Large intestine (tissue), 3 donors: ENCODE measurements at regions not wholly inside any gene's neighbourhood (a gene's known extent, or its start where the extent isn't known, plus 50 kb on each side); places are given as distances from the start of the nearest gene placed in this dataset.
"Not testable (repeated sequence)": the region's sequence is repeated elsewhere in the genome, so short reads cannot be mapped to it uniquely, and the experiment has no call there.

Experiments
- DNase-seq, 2 donors: peaks; one replicate each; pipeline versions ENCODE4 v3.0.0 to v3.0.0-alpha.2; 2013
- H3K27ac ChIP-seq: one replicate; pipeline ENCODE4 v1.5.1; 2013; ENCODE audit warnings: low read length
- H3K27me3 ChIP-seq: 2 replicates; pipeline ENCODE4 v1.6.1; 2013; ENCODE audit warnings: low read length; ENCODE audit not compliant: control insufficient read depth, insufficient read depth
- H3K36me3 ChIP-seq: 2 replicates; pipeline ENCODE4 v1.6.1; 2013; ENCODE audit warnings: low read length; ENCODE audit not compliant: control insufficient read depth, insufficient read depth
- H3K4me1 ChIP-seq: one replicate; pipeline ENCODE4 v1.6.1; 2013; ENCODE audit warnings: low read length; ENCODE audit not compliant: control insufficient read depth, insufficient read depth
- H3K4me3 ChIP-seq: one replicate; pipeline ENCODE4 v1.5.1; 2013; ENCODE audit warnings: low read length
- H3K9me3 ChIP-seq: one replicate; pipeline ENCODE4 v1.6.1; 2013; ENCODE audit warnings: mild to moderate bottlenecking, low read depth, low read length, moderate library complexity; ENCODE audit not compliant: control insufficient read depth
- WGBS: methylation state at CpG from one replicate; pipeline ENCODE4 v1.1.5; 2013; ENCODE audit warnings: low lambda C conversion rate; ENCODE audit not compliant: insufficient coverage; 5-methylcytosine and 5-hydroxymethylcytosine counted together

DNA sequence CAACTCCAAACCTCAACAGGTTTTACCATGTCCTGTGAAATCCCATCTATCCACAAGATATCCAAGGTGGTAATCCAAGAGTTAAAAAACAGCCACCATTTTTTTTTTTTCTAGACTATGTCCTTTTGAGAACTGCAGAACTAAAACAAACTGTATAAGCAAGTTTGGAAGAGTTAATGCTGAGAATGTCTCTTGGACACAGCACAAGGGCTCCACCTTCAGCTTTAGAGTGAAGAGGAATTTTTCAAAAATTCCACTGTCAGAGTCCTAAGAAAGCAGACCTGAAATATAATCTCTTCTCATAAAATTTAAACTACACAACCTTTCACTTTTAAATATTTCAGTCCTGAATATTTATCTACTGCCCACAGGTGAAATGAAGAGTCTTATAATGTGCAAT lies 167.8 kb upstream of the CCNG1 start:
- H3K9me3 ChIP-seq: no peaks in the 10 kb centered on the region
- no peaks in the 10 kb centered on the region for H3K27me3 ChIP-seq
- DNase-seq: no peak
- H3K27ac ChIP-seq: no peak overlapping the region
- no peaks in the 10 kb centered on the region for H3K36me3 ChIP-seq
- H3K4me3 ChIP-seq: no peak overlapping the region
- H3K4me1 ChIP-seq: no peaks in the 10 kb centered on the region

DNA sequence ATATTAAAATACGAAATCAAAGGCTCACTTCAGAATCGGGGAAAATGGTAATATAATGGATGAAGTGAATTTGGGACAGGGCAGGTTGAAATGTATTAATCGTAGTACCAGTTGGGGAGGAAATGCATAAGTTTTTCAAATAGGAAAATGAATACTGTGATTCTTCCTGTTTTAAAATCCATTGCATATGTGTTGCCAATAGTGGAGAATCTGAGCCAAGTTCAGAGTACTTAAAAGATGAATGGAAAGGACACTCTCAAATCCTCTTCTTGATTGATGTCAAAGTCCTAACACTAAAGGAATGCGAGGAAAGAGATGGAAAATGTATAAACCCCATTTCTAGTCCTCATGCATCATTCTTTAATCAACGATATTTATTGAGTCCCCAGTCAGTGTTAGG lies 160.9 kb upstream of the CCNG1 start:
- H3K27ac ChIP-seq: no peak overlapping the region
- no peak overlapping the region for H3K4me3 ChIP-seq
- no peak for DNase-seq
- no peaks in the 10 kb centered on the region for H3K36me3 ChIP-seq
- H3K4me1 ChIP-seq: no peaks in the 10 kb centered on the region
- 80% methylated on average over 1 of the region's 5 CpGs for WGBS
- no peaks in the 10 kb centered on the region for H3K9me3 ChIP-seq
- H3K27me3 ChIP-seq: no peaks in the 10 kb centered on the region

DNA sequence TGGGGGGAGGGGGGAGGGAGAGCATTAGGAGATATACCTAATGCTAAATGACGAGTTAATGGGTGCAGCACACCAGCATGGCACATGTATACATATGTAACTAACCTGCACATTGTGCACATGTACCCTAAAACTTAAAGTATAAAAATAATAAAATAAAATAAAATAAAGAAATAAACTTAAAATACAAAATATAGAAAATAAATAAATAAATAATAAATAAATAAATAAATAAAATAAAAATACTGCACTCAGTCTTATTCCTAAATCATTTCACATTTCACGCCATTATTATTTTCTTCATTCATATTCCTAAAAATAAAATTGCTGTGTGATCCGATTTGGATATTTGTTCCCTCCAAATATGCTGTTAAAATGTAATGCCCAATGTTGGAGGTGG lies 156.5 kb upstream of the CCNG1 start:
- H3K4me3 ChIP-seq, H3K4me1 ChIP-seq, H3K36me3 ChIP-seq, H3K27ac ChIP-seq, H3K27me3 ChIP-seq, H3K9me3 ChIP-seq, DNase-seq: not testable (repeated sequence)
- WGBS: 100% methylated on average over 1 of the region's 3 CpGs

GRCh38 chr5:163281512-163281911 lies 155.9 kb upstream of the CCNG1 start:
- WGBS: no CpG with 5 or more reads among the region's 1 CpG
- H3K4me3 ChIP-seq: no peak overlapping the region

DNA sequence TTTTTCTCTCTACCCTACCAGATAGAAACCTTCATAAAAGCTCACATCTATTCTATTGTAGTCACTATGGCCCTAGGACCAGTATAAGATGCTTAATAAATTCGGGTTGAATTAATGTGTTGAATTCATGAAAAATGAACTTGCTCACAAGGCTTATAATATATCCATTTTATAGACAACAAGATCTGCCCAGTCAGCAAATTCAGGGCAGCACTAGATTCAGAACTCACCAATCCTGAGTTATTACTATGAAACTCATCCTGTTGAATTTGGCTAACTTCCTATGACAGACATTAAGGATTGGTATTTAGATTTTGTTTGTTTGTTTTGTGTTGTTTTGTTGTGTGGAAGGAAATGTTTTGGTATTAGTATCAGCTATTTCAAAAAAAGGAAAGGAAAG lies 143.6 kb upstream of the CCNG1 start:
- Histone ChIP-seq H3K36me3 (no peaks in the 10 kb centered on the region), H3K4me1 (no peaks in the 10 kb centered on the region), H3K9me3 (no peaks in the 10 kb centered on the region), H3K27me3 (no peaks in the 10 kb centered on the region), H3K4me3 (no peak overlapping the region), H3K27ac (no peak overlapping the region)
- no peak for DNase-seq
- no CpG with 5 or more reads among the region's 1 CpG for WGBS

More at GRCh38 chr5:163281512-163281911, 155.9 kb upstream of the CCNG1 start:
- H3K27me3 ChIP-seq: no peaks in the 10 kb centered on the region
- DNase-seq: no peak
- no peaks in the 10 kb centered on the region for H3K4me1 ChIP-seq
- no peaks in the 10 kb centered on the region for H3K36me3 ChIP-seq
- H3K27ac ChIP-seq: no peak overlapping the region
- no peaks in the 10 kb centered on the region for H3K9me3 ChIP-seq

DNA sequence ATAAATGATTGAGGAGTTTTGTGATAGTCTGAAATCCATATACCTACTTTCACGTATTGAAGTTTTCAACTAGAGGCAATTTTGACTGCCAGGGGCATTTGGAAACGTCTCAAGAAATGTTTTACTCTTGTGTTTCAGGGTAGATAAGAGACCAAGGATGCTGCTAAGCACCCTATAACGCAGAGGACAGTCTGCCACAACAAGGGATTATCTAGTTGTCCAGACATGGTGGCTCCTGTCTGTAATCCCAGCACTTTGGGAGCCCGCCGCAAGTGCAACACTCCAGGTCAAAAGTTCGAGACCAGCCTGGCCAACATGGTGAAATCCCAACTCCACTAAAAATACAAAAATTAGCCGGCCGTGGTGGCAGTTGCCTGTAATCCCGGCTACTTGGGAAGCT lies 133.7 kb upstream of the CCNG1 start:
- Histone ChIP-seq H3K27ac (no peak overlapping the region), H3K4me3 (no peak overlapping the region), H3K27me3 (no peaks in the 10 kb centered on the region), H3K36me3 (no peaks in the 10 kb centered on the region), H3K9me3 (no peaks in the 10 kb centered on the region), H3K4me1 (no peaks in the 10 kb centered on the region)
- WGBS: no CpG with 5 or more reads among the region's 9 CpGs
- DNase-seq: no peak

DNA sequence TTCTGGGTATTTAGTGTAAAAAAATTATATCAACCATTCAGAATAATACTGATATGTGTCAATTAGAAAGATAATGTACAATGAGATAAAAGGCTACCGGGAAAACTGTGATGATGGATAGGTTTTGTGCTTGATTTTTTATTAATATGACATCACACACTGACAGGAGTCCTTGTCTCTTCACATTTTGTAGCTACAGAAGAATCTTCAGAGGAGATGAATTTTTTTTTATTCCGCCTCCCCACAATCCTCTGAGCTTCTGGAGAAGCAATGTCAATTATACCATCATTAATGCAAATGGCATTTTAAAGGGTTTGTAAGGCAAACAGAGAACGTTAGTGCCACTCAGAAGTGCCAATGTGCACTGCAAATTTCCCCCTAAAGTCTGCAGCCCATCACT lies 131.7 kb upstream of the CCNG1 start:
- no peaks in the 10 kb centered on the region for H3K36me3 ChIP-seq
- no peak overlapping the region for H3K27ac ChIP-seq
- H3K4me1 ChIP-seq: no peaks in the 10 kb centered on the region
- no peaks in the 10 kb centered on the region for H3K27me3 ChIP-seq
- 83% methylated on average over 1 of the region's 3 CpGs for WGBS
- no peaks in the 10 kb centered on the region for H3K9me3 ChIP-seq
- no peak overlapping the region for H3K4me3 ChIP-seq
- DNase-seq: no peak

DNA sequence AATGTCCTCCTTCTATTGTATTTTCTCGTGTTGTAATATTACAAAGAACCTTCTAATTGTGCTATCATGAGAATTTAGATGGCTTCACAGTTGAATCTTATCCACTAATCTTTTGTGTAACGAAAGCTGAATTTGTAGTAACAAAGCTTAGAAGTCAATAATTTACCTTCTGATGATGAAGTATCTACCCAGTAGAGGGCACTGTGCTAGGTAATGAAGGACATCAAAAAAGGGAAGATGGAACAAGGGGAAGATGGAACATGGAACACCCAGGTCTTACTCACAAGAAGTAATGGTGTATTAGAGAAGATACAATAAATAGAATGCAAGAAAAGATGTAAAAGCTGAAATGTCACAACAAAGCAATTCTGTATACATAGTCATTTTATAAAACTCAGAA lies 131.0 kb upstream of the CCNG1 start:
- H3K9me3 ChIP-seq: no peaks in the 10 kb centered on the region
- H3K27me3 ChIP-seq: no peaks in the 10 kb centered on the region
- no peak overlapping the region for H3K4me3 ChIP-seq
- peak in 1 of 2 donors; percentile 3 for DNase-seq
- H3K36me3 ChIP-seq: no peaks in the 10 kb centered on the region
- no peaks in the 10 kb centered on the region for H3K4me1 ChIP-seq
- H3K27ac ChIP-seq: no peak overlapping the region
- 67% methylated on average over 1 of the region's 2 CpGs for WGBS

DNA sequence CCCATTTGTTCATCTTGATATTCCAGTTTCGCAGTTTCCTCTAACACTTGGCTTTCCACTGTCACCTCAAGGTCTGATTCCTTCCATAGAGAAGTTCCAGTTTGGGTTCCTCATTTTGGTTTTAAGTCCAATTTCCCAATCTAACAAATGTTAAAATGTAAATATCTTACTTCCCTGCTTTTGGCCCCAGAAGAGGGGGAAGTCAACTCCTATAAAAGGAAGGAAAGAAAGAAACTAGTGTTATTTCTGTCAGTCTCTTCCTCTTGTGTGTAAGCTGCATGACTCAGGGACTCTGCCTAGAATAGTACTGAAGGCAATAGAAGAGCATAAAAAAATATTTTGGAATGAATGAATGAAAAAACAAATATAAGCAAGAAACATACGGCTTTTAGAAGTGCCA lies 127.5 kb upstream of the CCNG1 start:
- H3K27me3 ChIP-seq: no peaks in the 10 kb centered on the region
- no peak for DNase-seq
- no peaks in the 10 kb centered on the region for H3K36me3 ChIP-seq
- H3K4me1 ChIP-seq: no peaks in the 10 kb centered on the region
- H3K4me3 ChIP-seq: no peak overlapping the region
- H3K27ac ChIP-seq: no peak overlapping the region
- 100% methylated on average over 1 of the region's 2 CpGs for WGBS
- H3K9me3 ChIP-seq: no peaks in the 10 kb centered on the region

- Histone ChIP-seq H3K36me3 (no peaks in the 10 kb centered on the region), H3K4me1 (no peaks in the 10 kb centered on the region), H3K27ac (no peak overlapping the region), H3K9me3 (no peaks in the 10 kb centered on the region), H3K4me3 (no peak overlapping the region), H3K27me3 (no peaks in the 10 kb centered on the region)
- WGBS: 86% methylated on average over 1 of the region's 1 CpG
- DNase-seq: no peak
Observed at GRCh38 chr5:163310997-163311396, 126.4 kb upstream of the CCNG1 start.

- Histone ChIP-seq H3K36me3 (no peaks in the 10 kb centered on the region), H3K27ac (no peak overlapping the region), H3K9me3 (no peaks in the 10 kb centered on the region), H3K27me3 (no peaks in the 10 kb centered on the region), H3K4me1 (no peaks in the 10 kb centered on the region), H3K4me3 (no peak overlapping the region)
- DNase-seq: no peak
- WGBS: 100% methylated on average over 1 of the region's 2 CpGs
Observed at GRCh38 chr5:163312598-163312997, 124.8 kb upstream of the CCNG1 start.
